Cardiac fibroblast (primary cell): ENCODE measurements at regions not wholly inside any gene's neighbourhood (a gene's known extent, or its start where the extent isn't known, plus 50 kb on each side); places are given as distances from the start of the nearest gene placed in this dataset.

ENCODE experiments used
- DNase-seq, 2 donors: peaks; one replicate each; pipeline versions ENCODE4 v3.0.0 to v3.0.0-alpha.2; 2010; ENCODE audit warnings: low read depth in 2 of 2
- H3K4me3 ChIP-seq, 2 donors: replicated peaks in 1 of 2; 1 replicate in 1 of 2; 2 replicates in 1 of 2; pipeline ENCODE4 v1.5.1; 2011; ENCODE audit warnings: low read depth in 2 of 2, low read length in 2 of 2, mild to moderate bottlenecking in 2 of 2, moderate library complexity in 1 of 2
- CTCF ChIP-seq: IDR thresholded peaks from one replicate; pipeline ENCODE4 v1.5.1; 2011; ENCODE audit warnings: low read depth, mild to moderate bottlenecking, low read length, inconsistent platforms

- no peak for DNase-seq
- H3K4me3 ChIP-seq, result no peak overlapping the region
- TF ChIP-seq CTCF, result no peak
These were observed 247.4 kb downstream of the RHOU start for GRCh38 chr1:228982637-228983036.

- H3K4me3 ChIP-seq, result no peak overlapping the region
- TF ChIP-seq CTCF, result no peak
- DNase-seq, result no peak
These were observed 248.0 kb downstream of the RHOU start for GRCh38 chr1:228983231-228983660.

- DNase-seq, result no peak
- H3K4me3 ChIP-seq, result no peak overlapping the region
- TF ChIP-seq CTCF, result no peak
These were observed 248.4 kb downstream of the RHOU start for GRCh38 chr1:228983661-228984060.

- DNase-seq, result no peak
- TF ChIP-seq CTCF, result no peak
- no peak overlapping the region for H3K4me3 ChIP-seq
These were observed 248.8 kb downstream of the RHOU start for GRCh38 chr1:228984107-228984506.

- no peak for TF ChIP-seq CTCF
- no peak for DNase-seq
These were observed 249.7 kb downstream of the RHOU start for GRCh38 chr1:228984646-228985631.

GRCh38 chr1:228985661-228986060, 250.4 kb downstream of the RHOU start:
- DNase-seq, result no peak
- H3K4me3 ChIP-seq, result no peak overlapping the region
- no peak for TF ChIP-seq CTCF

More at GRCh38 chr1:228984646-228985631, 249.7 kb downstream of the RHOU start:
- no peak overlapping the region for H3K4me3 ChIP-seq
